MM.1S (cell line): ENCODE measurements at regions not wholly inside any gene's neighbourhood (a gene's known extent, or its start where the extent isn't known, plus 50 kb on each side); places are given as distances from the start of the nearest gene placed in this dataset.

Experiments
- DNase-seq: peaks from one replicate; pipeline ENCODE4 v3.0.0-alpha.2; 2015
- H2AFZ ChIP-seq: fragments of 300-600 bp; sonication (generic); 2 replicates; pipeline ENCODE4 v1.6.0; 2016; ENCODE audit warnings: antibody characterized with exemption, low read length
- H3F3A ChIP-seq: fragments of 300-600 bp; sonication (generic); 2 replicates; pipeline ENCODE4 v1.6.1; 2016; ENCODE audit warnings: mild to moderate bottlenecking, antibody characterized with exemption, low read length, moderate library complexity, mixed read lengths; ENCODE audit not compliant: insufficient read depth
- H3K27ac ChIP-seq: fragments of 300-600 bp; sonication (generic); 2 replicates; pipeline ENCODE4 v1.5.1; 2016; ENCODE audit warnings: mild to moderate bottlenecking, low read length
- H3K27me3 ChIP-seq: fragments of 300-600 bp; sonication (generic); replicated peaks from 2 replicates; pipeline ENCODE4 v1.6.0; 2016; ENCODE audit warnings: low read length; ENCODE audit not compliant: insufficient read depth
- H3K36me3 ChIP-seq: fragments of 300-600 bp; sonication (generic); replicated peaks from 2 replicates; pipeline ENCODE4 v1.6.1; 2016; ENCODE audit warnings: mild to moderate bottlenecking, low read length, mixed read lengths; ENCODE audit not compliant: insufficient read depth
- H3K4me1 ChIP-seq: fragments of 300-600 bp; sonication (generic); 2 replicates; pipeline ENCODE4 v1.6.1; 2016; ENCODE audit warnings: low read length, mixed read lengths
- H3K4me2 ChIP-seq: fragments of 300-600 bp; sonication (generic); 2 replicates; pipeline ENCODE4 v1.6.0; 2016; ENCODE audit warnings: low read depth, low read length
- H3K4me3 ChIP-seq: fragments of 300-600 bp; sonication (generic); 2 replicates; pipeline ENCODE4 v1.5.1; 2016; ENCODE audit warnings: low read length, mixed read lengths
- H3K79me2 ChIP-seq: fragments of 300-600 bp; sonication (generic); 2 replicates; pipeline ENCODE4 v1.6.1; 2016; ENCODE audit warnings: mixed run types, low read length, mixed read lengths
- H3K9ac ChIP-seq: fragments of 300-600 bp; sonication (generic); 2 replicates; pipeline ENCODE4 v1.6.1; 2016; ENCODE audit warnings: low read length, mixed read lengths
- H3K9me2 ChIP-seq: fragments of 300-600 bp; sonication (generic); replicated peaks from 2 replicates; pipeline ENCODE4 v1.6.1; 2016; ENCODE audit warnings: mild to moderate bottlenecking, low read length, mixed read lengths; ENCODE audit not compliant: insufficient read depth
- H3K9me3 ChIP-seq: fragments of 300-600 bp; sonication (generic); replicated peaks from 2 replicates; pipeline ENCODE4 v1.6.1; 2016; ENCODE audit warnings: mild to moderate bottlenecking, low read length, mixed read lengths; ENCODE audit not compliant: insufficient read depth
- H4K20me1 ChIP-seq: fragments of 300-600 bp; sonication (generic); 2 replicates; pipeline ENCODE4 v1.6.1; 2016; ENCODE audit warnings: mild to moderate bottlenecking, low read length, moderate library complexity, mixed read lengths; ENCODE audit not compliant: insufficient read depth
- CTCF ChIP-seq: fragments of 300-600 bp; sonication (generic); IDR thresholded peaks from 2 replicates; pipeline ENCODE4 v1.5.1; 2016; ENCODE audit warnings: antibody characterized with exemption, low read length, mixed read lengths
- EZH2 ChIP-seq: fragments of 300-600 bp; sonication (generic); optimal IDR thresholded peaks from 2 replicates; pipeline ENCODE3; 2017; ENCODE audit warnings: low read depth, mild to moderate bottlenecking, antibody characterized with exemption, low read length, mixed read lengths
- EZH2phosphoT487 ChIP-seq: fragments of 300-600 bp; sonication (generic); IDR thresholded peaks from 2 replicates; pipeline ENCODE4 v1.6.1; 2018; ENCODE audit warnings: antibody characterized with exemption, low read length

GRCh38 chr4:177225605-177226004 is 84.1 kb upstream of the NEIL3 start:
- Histone ChIP-seq H4K20me1 (no peaks in the 10 kb centered on the region), H3K27me3 (no peaks in the 10 kb centered on the region), H3K4me3 (no peak overlapping the region), H3F3A (peaks cover 5% of the 10 kb centered on the region), H2AFZ (no peak overlapping the region), H3K4me1 (0 out of 2 replicates have a peak, but pooled peaks cover 7% of the 10 kb centered on the region), H3K9me3 (no peaks in the 10 kb centered on the region), H3K79me2 (no peaks in the 10 kb centered on the region), H3K36me3 (no peaks in the 10 kb centered on the region), H3K4me2 (no peak overlapping the region; the same call in 1 of the 2 replicates), H3K9ac (no peak overlapping the region), H3K27ac (no peak overlapping the region), H3K9me2 (no peaks in the 10 kb centered on the region)
- DNase-seq = peak; percentile 71
- TF ChIP-seq EZH2 (no peak), EZH2phosphoT487 (no peak), CTCF (no peak)

DNA sequence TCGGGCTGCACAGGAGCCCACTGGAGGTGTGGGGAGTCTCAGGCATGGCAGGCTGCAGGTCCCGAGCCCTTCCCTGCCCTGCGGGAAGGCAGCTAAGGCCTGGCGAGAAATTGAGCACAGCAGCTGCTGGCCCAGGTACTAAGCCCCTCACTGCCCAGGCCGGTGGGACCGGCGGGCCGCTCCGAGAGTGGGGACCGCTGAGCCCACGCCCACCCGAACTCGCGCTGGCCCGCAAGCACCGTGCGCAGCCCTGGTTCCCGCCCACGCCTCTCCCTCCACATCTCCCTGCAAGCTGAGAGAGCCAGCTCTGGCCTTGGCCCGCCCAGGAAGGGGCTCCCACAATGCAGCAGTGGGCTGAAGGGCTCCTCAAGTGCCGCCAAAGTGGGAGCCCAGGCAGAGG is 82.0 kb upstream of the NEIL3 start:
- Histone ChIP-seq H3F3A (peaks cover 5% of the 10 kb centered on the region), H4K20me1 (no peaks in the 10 kb centered on the region), H3K27ac (no peak overlapping the region), H3K9me2 (no peaks in the 10 kb centered on the region), H3K4me3 (no peak overlapping the region), H3K9ac (no peak overlapping the region), H3K4me2 (no peak overlapping the region), H2AFZ (no peak overlapping the region), H3K36me3 (no peaks in the 10 kb centered on the region), H3K4me1 (0 out of 2 replicates have a peak, but pooled peaks cover 7% of the 10 kb centered on the region), H3K79me2 (no peaks in the 10 kb centered on the region), H3K9me3 (no peaks in the 10 kb centered on the region), H3K27me3 (no peaks in the 10 kb centered on the region)
- TF ChIP-seq EZH2 = no peak
- no peak for TF ChIP-seq CTCF
- TF ChIP-seq EZH2phosphoT487 = no peak
- DNase-seq = no peak

DNA sequence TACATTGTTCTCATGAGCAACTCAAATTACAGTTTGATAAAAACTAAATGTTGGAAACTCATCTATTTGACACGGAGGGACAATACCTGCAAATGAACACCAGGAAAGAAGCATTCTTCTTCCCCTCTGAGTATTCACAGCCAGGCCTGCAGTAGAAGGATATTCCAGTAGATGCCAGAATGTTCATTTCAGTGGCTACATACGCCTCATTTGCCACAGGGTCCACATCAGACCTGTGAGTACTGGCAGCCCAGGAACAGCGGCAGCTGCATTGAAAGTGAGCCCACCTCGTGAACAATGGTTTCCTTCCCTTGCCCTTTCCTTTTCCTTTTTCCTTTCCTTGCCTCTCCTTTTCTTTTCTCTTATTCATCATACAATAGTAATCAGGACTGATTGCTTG is 81.1 kb upstream of the NEIL3 start:
- no peak for DNase-seq
- Histone ChIP-seq H3K79me2 (no peaks in the 10 kb centered on the region), H3K9ac (no peak overlapping the region), H3K4me1 (0 out of 2 replicates have a peak, but pooled peaks cover 7% of the 10 kb centered on the region), H4K20me1 (no peaks in the 10 kb centered on the region), H3F3A (peaks cover 5% of the 10 kb centered on the region), H3K27ac (no peak overlapping the region), H3K9me3 (no peaks in the 10 kb centered on the region), H3K27me3 (no peaks in the 10 kb centered on the region), H2AFZ (no peak overlapping the region), H3K4me2 (no peak overlapping the region), H3K36me3 (no peaks in the 10 kb centered on the region), H3K4me3 (no peak overlapping the region), H3K9me2 (no peaks in the 10 kb centered on the region)
- no peak for TF ChIP-seq EZH2
- TF ChIP-seq CTCF = no peak
- no peak for TF ChIP-seq EZH2phosphoT487
